ENCODE measurements at regions not wholly inside any gene's neighbourhood (a gene's known extent, or its start where the extent isn't known, plus 50 kb on each side); places are given as distances from the start of the nearest gene placed in this dataset.

- DNase-seq (no peak), ATAC-seq (ENCODE audit: low FRiP score in 2 of 2) (no peak)
- 80 to 85% methylated on average over 1 of the region's 1 CpG for WGBS, 2 donors
- Histone ChIP-seq H3K27ac (no peak overlapping the region), H3K9me3 (no peaks in the 10 kb centered on the region), H3K27me3 (no peaks in the 10 kb centered on the region), H3K36me3 (no peaks in the 10 kb centered on the region), H3K4me3 (no peak overlapping the region), H3K4me1 (peaks cover 0 to 3% (median 0%) of the 10 kb centered on the region in 4 donors)
- TF ChIP-seq CTCF (IDR thresholded peaks at IDR 0.05) (no peak), POLR2A (IDR thresholded peaks at IDR 0.05) (no peak), POLR2AphosphoS5 (IDR thresholded peaks at IDR 0.05) (no peak), EP300 (IDR thresholded peaks at IDR 0.05) (no peak)
Measured at GRCh38 chr1:61523893-61524605, 200.9 kb downstream of the TM2D1 start.

GRCh38 chr1:61523229-61523628, 201.7 kb downstream of the TM2D1 start:
- no peak overlapping the region for H3K4me3 ChIP-seq
- TF ChIP-seq CTCF (IDR thresholded peaks at IDR 0.05) = no peak
- no peak for TF ChIP-seq EP300 (IDR thresholded peaks at IDR 0.05)
- no peak for TF ChIP-seq POLR2A (IDR thresholded peaks at IDR 0.05)
- TF ChIP-seq POLR2AphosphoS5 (IDR thresholded peaks at IDR 0.05) = no peak
- H3K9me3 ChIP-seq = no peaks in the 10 kb centered on the region
- no peaks in the 10 kb centered on the region for H3K36me3 ChIP-seq
- H3K27ac ChIP-seq = no peak overlapping the region
- H3K27me3 ChIP-seq = no peaks in the 10 kb centered on the region
- H3K4me1 ChIP-seq = peaks cover 0 to 3% (median 0%) of the 10 kb centered on the region in 4 donors
- ATAC-seq (ENCODE audit: low FRiP score in 2 of 2) (no peak), DNase-seq (no peak)
- WGBS, 2 donors = 83 to 88% methylated on average over 1 of the region's 1 CpG

- peaks cover 0 to 3% (median 0%) of the 10 kb centered on the region in 4 donors for H3K4me1 ChIP-seq
- TF ChIP-seq EP300 (IDR thresholded peaks at IDR 0.05) = no peak
- TF ChIP-seq CTCF (IDR thresholded peaks at IDR 0.05) = no peak
- no peak for TF ChIP-seq POLR2A (IDR thresholded peaks at IDR 0.05)
- TF ChIP-seq POLR2AphosphoS5 (IDR thresholded peaks at IDR 0.05) = no peak
- no peak overlapping the region for H3K27ac ChIP-seq
- H3K9me3 ChIP-seq = no peaks in the 10 kb centered on the region
- ATAC-seq (ENCODE audit: low FRiP score in 2 of 2) (no peak), DNase-seq (no peak)
- no peaks in the 10 kb centered on the region for H3K36me3 ChIP-seq
- no peak overlapping the region for H3K4me3 ChIP-seq
- H3K27me3 ChIP-seq = no peaks in the 10 kb centered on the region
Measured at GRCh38 chr1:61520401-61520800, 204.5 kb downstream of the TM2D1 start.

- Histone ChIP-seq H3K4me1 (peaks cover 0 to 3% (median 0%) of the 10 kb centered on the region in 4 donors), H3K27ac (no peak overlapping the region), H3K9me3 (no peaks in the 10 kb centered on the region), H3K4me3 (no peak overlapping the region), H3K27me3 (no peaks in the 10 kb centered on the region), H3K36me3 (no peaks in the 10 kb centered on the region)
- ATAC-seq (ENCODE audit: low FRiP score in 2 of 2) (no peak), DNase-seq (no peak)
- WGBS, 2 donors = 63 to 73% methylated on average over 2 of the region's 2 CpGs
- TF ChIP-seq CTCF (IDR thresholded peaks at IDR 0.05) (no peak), EP300 (IDR thresholded peaks at IDR 0.05) (no peak), POLR2AphosphoS5 (IDR thresholded peaks at IDR 0.05) (no peak), POLR2A (IDR thresholded peaks at IDR 0.05) (no peak)
Measured at GRCh38 chr1:61519631-61520030, 205.3 kb downstream of the TM2D1 start.

All from upper lobe of left lung (tissue), 6 donors.